Right ventricle myocardium superior (tissue), 1 donor: ENCODE measurements at regions not wholly inside any gene's neighbourhood (a gene's known extent, or its start where the extent isn't known, plus 50 kb on each side); places are given as distances from the start of the nearest gene placed in this dataset.

Source experiments
- ATAC-seq: fragments of 200-7000 bp; cut with Tn5 transposase; one replicate; pipeline ENCODE4 v1.9.1; 2020; ENCODE audit warnings: mild to moderate bottlenecking; ENCODE audit not compliant: poor library complexity
- DNase-seq: peaks from one replicate; pipeline ENCODE4 v3.0.0-alpha.2; 2020
- intact Hi-C: fragments of 100-400 bp; cut with DNase I; formaldehyde crosslinking; loops from one replicate; pipeline ENCODE4 v1.11.2; 2022
- donor health status: DM: no; HTN: yes; CAD: no; lungs with severe emphysema.

- DNase-seq (no peak), ATAC-seq (no peak)
- intact Hi-C loops = no loop called here
These were observed 73.1 kb upstream of the DST start for GRCh38 chr6:56715741-56716140.

- no peak for DNase-seq
- intact Hi-C loops = loop anchor here (5.0 kb wide), 1 partner anchor 42 kb away; no protein-coding TSS in a partner anchor
- peak; percentile 14 for ATAC-seq
These were observed 72.3 kb upstream of the DST start for GRCh38 chr6:56714982-56715456.

GRCh38 chr6:56714273-56714672 lies 71.6 kb upstream of the DST start:
- ATAC-seq (peak; percentile 45), DNase-seq (no peak)
- intact Hi-C loops = loop anchor here (5.0 kb wide), 1 partner anchor 43 kb away; no protein-coding TSS in a partner anchor

GRCh38 chr6:56713254-56713672 lies 70.6 kb upstream of the DST start:
- ATAC-seq (peak; percentile 76), DNase-seq (no peak)
- intact Hi-C loops = loop anchor here (5.0 kb wide), 1 partner anchor 44 kb away; no protein-coding TSS in a partner anchor

GRCh38 chr6:56710967-56711366 lies 68.3 kb upstream of the DST start:
- ATAC-seq (no peak), DNase-seq (no peak)
- intact Hi-C loops = loop anchor here (5.0 kb wide), 1 partner anchor 46 kb away; no protein-coding TSS in a partner anchor

GRCh38 chr6:56709650-56710049 lies 67.0 kb upstream of the DST start:
- DNase-seq (no peak), ATAC-seq (no peak)
- intact Hi-C loops = loop anchor here (5.0 kb wide), 2 partner anchors 48 to 143 kb away; no protein-coding TSS in a partner anchor

GRCh38 chr6:56708810-56709597 lies 66.3 kb upstream of the DST start:
- DNase-seq (no peak), ATAC-seq (peak; percentile 32)
- intact Hi-C loops = loop anchor here (5.0 kb wide), 1 partner anchor 143 kb away; no protein-coding TSS in a partner anchor

- DNase-seq (no peak), ATAC-seq (peak; percentile 28)
- intact Hi-C loops = loop anchor here (5.0 kb wide), 1 partner anchor 145 kb away; no protein-coding TSS in a partner anchor
These were observed 64.5 kb upstream of the DST start for GRCh38 chr6:56706981-56707726.

- peak; percentile 70 for ATAC-seq
- intact Hi-C loops = loop anchor here (5.0 kb wide), 1 partner anchor 62 kb away; no protein-coding TSS in a partner anchor
- no peak for DNase-seq
These were observed 56.5 kb upstream of the DST start for GRCh38 chr6:56699066-56699654.

- DNase-seq (no peak), ATAC-seq (no peak)
- intact Hi-C loops = loop anchor here (5.0 kb wide), 1 partner anchor 58 kb away; no protein-coding TSS in a partner anchor
These were observed 53.0 kb upstream of the DST start for GRCh38 chr6:56695702-56696101.

- DNase-seq (no peak), ATAC-seq (no peak)
- intact Hi-C loops = loop anchor here (5.0 kb wide), 1 partner anchor 47 kb away; no protein-coding TSS in a partner anchor
These were observed 51.3 kb upstream of the DST start for GRCh38 chr6:56694002-56694401.

GRCh38 chr6:56693246-56693607 lies 50.5 kb upstream of the DST start:
- intact Hi-C loops = loop anchor here (5.0 kb wide), 1 partner anchor 46 kb away; no protein-coding TSS in a partner anchor
- peak; percentile 96 for DNase-seq
- peak; percentile 86 for ATAC-seq

GRCh38 chr6:56692523-56693245 lies 50.0 kb upstream of the DST start:
- DNase-seq (no peak), ATAC-seq (peak; percentile 68)
- intact Hi-C loops = loop anchor here (5.0 kb wide), 1 partner anchor 45 kb away; no protein-coding TSS in a partner anchor
